GM23338 (cell line): ENCODE measurements at regions not wholly inside any gene's neighbourhood (a gene's known extent, or its start where the extent isn't known, plus 50 kb on each side); places are given as distances from the start of the nearest gene placed in this dataset.

Source experiments
- ATAC-seq: fragments of 200-7000 bp; cut with Tn5 transposase; 3 replicates; pipeline ENCODE4 v1.9.1; 2020
- DNase-seq: peaks from one replicate; pipeline ENCODE4 v3.0.0-alpha.2; 2015; ENCODE audit warnings: low spot score
- H2AFZ ChIP-seq: fragments of 200-600 bp; sonication (generic); 2 replicates; pipeline ENCODE4 v1.8.0; 2016; ENCODE audit warnings: antibody characterized with exemption, mild to moderate bottlenecking, moderate library complexity
- H3F3A ChIP-seq: fragments of 200-600 bp; sonication (generic); replicated peaks from 2 replicates; pipeline ENCODE4 v1.8.0; 2017; ENCODE audit warnings: antibody characterized with exemption, mixed run types, low read depth
- H3K27ac ChIP-seq: fragments of 200-600 bp; sonication (generic); 2 replicates; pipeline ENCODE4 v1.6.1; 2016; ENCODE audit warnings: low read depth
- H3K27me3 ChIP-seq: fragments of 200-600 bp; sonication (generic); 2 replicates; pipeline ENCODE4 v1.8.0; 2016; ENCODE audit warnings: mild to moderate bottlenecking, mixed run types, moderate library complexity; ENCODE audit not compliant: insufficient read depth
- H3K36me3 ChIP-seq: fragments of 200-600 bp; sonication (generic); 2 replicates; pipeline ENCODE4 v1.8.0; 2016; ENCODE audit warnings: mild to moderate bottlenecking; ENCODE audit not compliant: insufficient read depth
- H3K4me1 ChIP-seq: fragments of 200-600 bp; sonication (generic); 2 replicates; pipeline ENCODE4 v1.8.0; 2016; ENCODE audit warnings: mild to moderate bottlenecking, moderate library complexity; ENCODE audit not compliant: insufficient read depth
- H3K4me2 ChIP-seq: fragments of 200-600 bp; sonication (generic); 2 replicates; pipeline ENCODE4 v1.7.1; 2017; ENCODE audit warnings: mixed run types
- H3K4me3 ChIP-seq: fragments of 200-600 bp; sonication (generic); 2 replicates; pipeline ENCODE4 v1.6.1; 2016; ENCODE audit warnings: mixed run types
- H3K79me2 ChIP-seq: fragments of 200-600 bp; sonication (generic); replicated peaks from 2 replicates; pipeline ENCODE4 v1.8.0; 2017; ENCODE audit warnings: mild to moderate bottlenecking; ENCODE audit not compliant: insufficient read depth
- H3K9me2 ChIP-seq: fragments of 200-600 bp; sonication (generic); 2 replicates; pipeline ENCODE4 v1.8.0; 2017; ENCODE audit not compliant: insufficient read depth
- H4K20me1 ChIP-seq: fragments of 200-600 bp; sonication (generic); replicated peaks from 2 replicates; pipeline ENCODE4 v1.8.0; 2017; ENCODE audit warnings: mild to moderate bottlenecking; ENCODE audit not compliant: insufficient read depth
- H3K27ac Mint-ChIP-seq: 2 replicates; pipeline ENCODE4 v1.8.0; 2020; ENCODE audit warnings: inconsistent platforms, mild to moderate bottlenecking, moderate library complexity, mixed read lengths
- H3K27me3 Mint-ChIP-seq: 3 replicates; pipeline ENCODE4 v1.8.0; 2022; ENCODE audit warnings: low read depth, mild to moderate bottlenecking, moderate library complexity, mixed read lengths, inconsistent platforms; ENCODE audit not compliant: insufficient read depth, poor library complexity
- H3K36me3 Mint-ChIP-seq: 3 replicates; pipeline ENCODE4 v1.8.0; 2021; ENCODE audit warnings: low read depth, mild to moderate bottlenecking, inconsistent platforms, moderate library complexity, mixed read lengths
- H3K4me1 Mint-ChIP-seq: 3 replicates; pipeline ENCODE4 v1.8.0; 2020; ENCODE audit warnings: mild to moderate bottlenecking, inconsistent platforms, mixed read lengths
- H3K4me3 Mint-ChIP-seq: 3 replicates; pipeline ENCODE4 v1.8.0; 2021; ENCODE audit warnings: moderate library complexity, mild to moderate bottlenecking, inconsistent platforms, mixed read lengths
- H3K9me3 Mint-ChIP-seq: 3 replicates; pipeline ENCODE4 v1.8.0; 2020; ENCODE audit warnings: moderate library complexity, mild to moderate bottlenecking, inconsistent platforms, mixed read lengths
- EZH2 ChIP-seq: fragments of 200-600 bp; sonication (generic); IDR thresholded peaks from one replicate; pipeline ENCODE4 v1.8.0; 2017; ENCODE audit warnings: antibody characterized with exemption, mild to moderate bottlenecking, low read depth; ENCODE audit not compliant: unreplicated experiment
- EZH2phosphoT487 ChIP-seq: fragments of 200-600 bp; sonication (generic); IDR thresholded peaks from one replicate; pipeline ENCODE4 v1.8.1; 2018; ENCODE audit warnings: antibody characterized with exemption; ENCODE audit not compliant: unreplicated experiment
- JUNB ChIP-seq: IDR thresholded peaks from one replicate; pipeline ENCODE4 v1.6.1; 2016; ENCODE audit warnings: antibody characterized with exemption; ENCODE audit not compliant: unreplicated experiment
- NANOG ChIP-seq: IDR thresholded peaks from 2 replicates; pipeline ENCODE4 v1.6.1; 2016; ENCODE audit warnings: antibody characterized with exemption, borderline replicate concordance
- POLR2AphosphoS5 ChIP-seq: IDR thresholded peaks from 2 replicates; pipeline ENCODE4 v1.6.1; 2016; ENCODE audit warnings: antibody characterized with exemption, low read depth
- STAT1 ChIP-seq: IDR thresholded peaks from one replicate; pipeline ENCODE4 v1.6.1; 2016; ENCODE audit warnings: antibody characterized with exemption; ENCODE audit not compliant: unreplicated experiment
- ZNF114 ChIP-seq: fragments of 250-450 bp; sonication (Bioruptor Pico); IDR thresholded peaks from 2 replicates; pipeline ENCODE4 v1.5.0; 2020; ENCODE audit warnings: mild to moderate bottlenecking, moderate library complexity
- ZNF331 ChIP-seq: fragments of 250-450 bp; sonication (Bioruptor Pico); IDR thresholded peaks from 2 replicates; pipeline ENCODE4 v1.5.0; 2020; ENCODE audit warnings: low read depth, mild to moderate bottlenecking, moderate library complexity
- ZNF462 ChIP-seq: fragments of 250-450 bp; sonication (Bioruptor Pico); IDR thresholded peaks from 2 replicates; pipeline ENCODE4 v1.5.0; 2020; ENCODE audit warnings: mild to moderate bottlenecking, moderate library complexity
- TF ChIP-seq, protein P1 (sequence below): IDR thresholded peaks from one replicate; pipeline ENCODE4 v1.6.1; 2018; ENCODE audit warnings: antibody characterized with exemption; ENCODE audit not compliant: unreplicated experiment

DNA sequence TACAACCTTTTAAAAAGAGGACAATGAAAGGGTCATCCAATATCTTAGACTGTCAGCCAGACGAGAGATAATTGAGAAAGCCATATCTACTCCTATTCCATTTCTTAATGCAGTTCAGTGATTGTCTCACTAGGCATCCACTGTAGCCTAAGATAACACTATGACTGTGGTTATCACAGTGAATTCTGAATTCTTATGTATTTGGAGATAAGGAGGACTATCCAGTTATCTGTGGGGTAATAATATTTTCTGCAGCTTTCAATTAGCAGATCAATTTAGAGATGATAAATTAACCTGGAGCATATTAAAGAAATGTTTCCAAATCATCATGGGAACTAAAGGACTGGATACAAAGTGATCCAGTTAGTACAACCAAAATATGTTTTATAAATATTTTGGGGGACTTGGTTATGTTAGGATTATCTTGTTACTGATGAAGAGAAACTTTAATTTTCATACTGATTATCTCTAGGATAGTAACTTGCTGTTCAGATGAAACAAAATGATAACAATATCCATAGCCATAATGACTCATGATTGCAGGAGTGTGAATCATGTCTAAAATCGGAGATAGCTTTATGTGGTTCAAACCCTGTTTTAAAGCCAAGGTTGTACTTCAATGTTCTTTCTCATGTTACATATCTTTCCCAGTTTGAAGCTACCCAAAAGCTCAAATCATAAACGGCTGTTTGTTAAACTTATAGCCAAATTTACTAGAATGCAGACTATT is 1152.0 kb downstream of the HACE1 start:
- no peaks in the 10 kb centered on the region for H3K36me3 ChIP-seq
- TF ChIP-seq ZNF331 (CRISPR knock-in tag): no peak
- no peak for TF ChIP-seq POLR2AphosphoS5
- TF ChIP-seq NANOG: no peak
- no peak for TF ChIP-seq EZH2
- no peak for TF ChIP-seq EZH2phosphoT487
- TF ChIP-seq STAT1: no peak
- no peaks in the 10 kb centered on the region for H3K9me3 Mint-ChIP-seq
- peaks cover 7% of the 10 kb centered on the region; the same call in 1 of the 2 replicates for H3K4me1 ChIP-seq
- no peaks in the 10 kb centered on the region; the same call in 1 of the 2 replicates for H3K9me2 ChIP-seq
- no peaks in the 10 kb centered on the region for H4K20me1 ChIP-seq
- H3K4me3 ChIP-seq: no peak overlapping the region
- H2AFZ ChIP-seq: no peak overlapping the region
- H3K4me1 Mint-ChIP-seq: peaks cover 4% of the 10 kb centered on the region; the same call in 2 of the 3 replicates
- H3K27me3 Mint-ChIP-seq: no peaks in the 10 kb centered on the region
- H3F3A ChIP-seq: no peaks in the 10 kb centered on the region
- H3K4me3 Mint-ChIP-seq: no peak overlapping the region
- no peak for DNase-seq
- H3K27ac ChIP-seq: no peak overlapping the region
- H3K79me2 ChIP-seq: no peaks in the 10 kb centered on the region
- no peak for ATAC-seq
- H3K27me3 ChIP-seq: no peaks in the 10 kb centered on the region
- H3K36me3 Mint-ChIP-seq: no peaks in the 10 kb centered on the region
- H3K27ac Mint-ChIP-seq: no peak overlapping the region
- H3K4me2 ChIP-seq: no peak overlapping the region

DNA sequence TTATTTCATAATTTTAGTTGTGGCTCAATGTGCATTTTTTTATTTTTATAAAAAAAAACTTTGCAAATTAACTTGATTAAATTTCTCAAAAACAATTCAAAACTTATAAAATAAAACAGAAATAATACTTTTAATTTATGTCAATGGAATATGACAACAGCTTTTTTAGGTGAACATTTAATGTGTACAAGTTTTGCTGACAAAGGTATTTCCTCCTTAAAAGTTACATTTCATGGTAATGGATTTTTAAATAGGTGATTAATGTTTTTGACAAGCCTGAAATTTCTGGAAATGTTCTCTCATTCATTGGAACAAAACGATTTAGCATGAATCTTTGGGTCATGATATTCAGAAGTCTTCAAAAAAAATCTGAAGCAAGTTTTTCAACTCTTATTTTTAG is 1160.0 kb downstream of the HACE1 start:
- Mint-ChIP-seq H3K27ac (no peak overlapping the region), H3K9me3 (no peaks in the 10 kb centered on the region), H3K36me3 (no peaks in the 10 kb centered on the region), H3K4me3 (no peak overlapping the region), H3K27me3 (no peaks in the 10 kb centered on the region), H3K4me1 (peaks cover 10% of the 10 kb centered on the region; the same call in 2 of the 3 replicates)
- Histone ChIP-seq H3F3A (no peaks in the 10 kb centered on the region), H3K36me3 (no peaks in the 10 kb centered on the region), H3K9me2 (no peaks in the 10 kb centered on the region), H4K20me1 (no peaks in the 10 kb centered on the region), H3K79me2 (no peaks in the 10 kb centered on the region), H2AFZ (no peak overlapping the region), H3K27ac (no peak overlapping the region), H3K27me3 (no peaks in the 10 kb centered on the region), H3K4me3 (no peak overlapping the region), H3K4me2 (no peak overlapping the region), H3K4me1 (peaks cover 7% of the 10 kb centered on the region; the same call in 1 of the 2 replicates)
- ATAC-seq: no peak
- no peak for TF ChIP-seq ZNF114
- TF ChIP-seq, protein P1, sequence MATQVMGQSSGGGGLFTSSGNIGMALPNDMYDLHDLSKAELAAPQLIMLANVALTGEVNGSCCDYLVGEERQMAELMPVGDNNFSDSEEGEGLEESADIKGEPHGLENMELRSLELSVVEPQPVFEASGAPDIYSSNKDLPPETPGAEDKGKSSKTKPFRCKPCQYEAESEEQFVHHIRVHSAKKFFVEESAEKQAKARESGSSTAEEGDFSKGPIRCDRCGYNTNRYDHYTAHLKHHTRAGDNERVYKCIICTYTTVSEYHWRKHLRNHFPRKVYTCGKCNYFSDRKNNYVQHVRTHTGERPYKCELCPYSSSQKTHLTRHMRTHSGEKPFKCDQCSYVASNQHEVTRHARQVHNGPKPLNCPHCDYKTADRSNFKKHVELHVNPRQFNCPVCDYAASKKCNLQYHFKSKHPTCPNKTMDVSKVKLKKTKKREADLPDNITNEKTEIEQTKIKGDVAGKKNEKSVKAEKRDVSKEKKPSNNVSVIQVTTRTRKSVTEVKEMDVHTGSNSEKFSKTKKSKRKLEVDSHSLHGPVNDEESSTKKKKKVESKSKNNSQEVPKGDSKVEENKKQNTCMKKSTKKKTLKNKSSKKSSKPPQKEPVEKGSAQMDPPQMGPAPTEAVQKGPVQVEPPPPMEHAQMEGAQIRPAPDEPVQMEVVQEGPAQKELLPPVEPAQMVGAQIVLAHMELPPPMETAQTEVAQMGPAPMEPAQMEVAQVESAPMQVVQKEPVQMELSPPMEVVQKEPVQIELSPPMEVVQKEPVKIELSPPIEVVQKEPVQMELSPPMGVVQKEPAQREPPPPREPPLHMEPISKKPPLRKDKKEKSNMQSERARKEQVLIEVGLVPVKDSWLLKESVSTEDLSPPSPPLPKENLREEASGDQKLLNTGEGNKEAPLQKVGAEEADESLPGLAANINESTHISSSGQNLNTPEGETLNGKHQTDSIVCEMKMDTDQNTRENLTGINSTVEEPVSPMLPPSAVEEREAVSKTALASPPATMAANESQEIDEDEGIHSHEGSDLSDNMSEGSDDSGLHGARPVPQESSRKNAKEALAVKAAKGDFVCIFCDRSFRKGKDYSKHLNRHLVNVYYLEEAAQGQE: no peak
- TF ChIP-seq NANOG: no peak
- no peak for TF ChIP-seq EZH2phosphoT487
- no peak for TF ChIP-seq STAT1
- TF ChIP-seq JUNB: no peak
- TF ChIP-seq ZNF462 (CRISPR knock-in tag): no peak
- no peak for DNase-seq
